Immature natural killer cell (primary cell): ENCODE measurements at regions not wholly inside any gene's neighbourhood (a gene's known extent, or its start where the extent isn't known, plus 50 kb on each side); places are given as distances from the start of the nearest gene placed in this dataset.

Experiments
- DNase-seq, 3 donors: peaks; one replicate each; pipeline ENCODE4 v3.0.0; 2022; ENCODE audit warnings: mixed read lengths in 1 of 3
- H3K27ac Mint-ChIP-seq, 6 donors: one replicate each; pipeline ENCODE4 v1.8.0; 2020; ENCODE audit warnings: mixed read lengths in 6 of 6, mild to moderate bottlenecking in 5 of 6, inconsistent platforms in 4 of 6, moderate library complexity in 3 of 6
- H3K27me3 Mint-ChIP-seq, 3 donors: one replicate each; pipeline ENCODE4 v1.8.0; 2020 to 2021; ENCODE audit warnings: low read depth in 3 of 3, mild to moderate bottlenecking in 3 of 3, mixed read lengths in 3 of 3, moderate library complexity in 3 of 3, inconsistent platforms in 1 of 3
- H3K36me3 Mint-ChIP-seq, 3 donors: one replicate each; pipeline ENCODE4 v1.8.0; 2020; ENCODE audit warnings: mixed read lengths in 3 of 3, inconsistent platforms in 2 of 3, mild to moderate bottlenecking in 2 of 3
- H3K4me1 Mint-ChIP-seq, 2 donors: one replicate each; pipeline ENCODE4 v1.8.0; 2020; ENCODE audit warnings: inconsistent platforms in 2 of 2, mild to moderate bottlenecking in 2 of 2, mixed read lengths in 2 of 2, moderate library complexity in 1 of 2
- H3K4me3 Mint-ChIP-seq, 5 donors: one replicate each; pipeline ENCODE4 v1.8.0; 2020; ENCODE audit warnings: mild to moderate bottlenecking in 5 of 5, mixed read lengths in 5 of 5, inconsistent platforms in 3 of 5, moderate library complexity in 3 of 5
- H3K9me3 Mint-ChIP-seq, 6 donors: one replicate each; pipeline ENCODE4 v1.8.0; 2020; ENCODE audit warnings: mild to moderate bottlenecking in 6 of 6, mixed read lengths in 6 of 6, inconsistent platforms in 4 of 6, moderate library complexity in 3 of 6

DNA sequence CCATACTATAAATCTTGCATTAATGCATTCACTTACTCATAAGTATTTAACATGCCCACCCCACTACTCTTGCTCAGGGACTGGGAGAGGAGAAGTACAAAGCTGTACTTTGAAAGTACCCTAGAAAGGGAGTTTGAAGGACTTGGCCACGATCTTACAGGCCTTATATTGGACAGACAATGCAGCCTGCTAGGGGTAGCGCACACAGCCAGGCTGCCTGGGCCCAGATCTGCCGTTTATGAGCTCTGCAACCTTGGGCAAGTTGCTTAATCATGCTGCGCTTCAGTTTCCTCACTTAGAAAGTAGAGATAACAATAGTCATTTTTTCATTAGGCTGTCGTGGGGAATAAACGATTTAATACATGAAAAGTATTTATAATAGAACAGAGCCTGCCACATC is 110.1 kb downstream of the CDC7 start:
- Mint-ChIP-seq H3K36me3 (no peaks in the 10 kb centered on the region), H3K27me3 (peaks cover 0 to 5% (median 2%) of the 10 kb centered on the region in 3 donors), H3K4me1 (peaks cover 24 to 29% of the 10 kb centered on the region in 2 donors), H3K27ac (peak overlapping the region in 1 of 6 donors; percentile 24), H3K4me3 (no peak overlapping the region), H3K9me3 (peaks cover 0 to 2% (median 0%) of the 10 kb centered on the region in 6 donors)
- DNase-seq: no peak

DNA sequence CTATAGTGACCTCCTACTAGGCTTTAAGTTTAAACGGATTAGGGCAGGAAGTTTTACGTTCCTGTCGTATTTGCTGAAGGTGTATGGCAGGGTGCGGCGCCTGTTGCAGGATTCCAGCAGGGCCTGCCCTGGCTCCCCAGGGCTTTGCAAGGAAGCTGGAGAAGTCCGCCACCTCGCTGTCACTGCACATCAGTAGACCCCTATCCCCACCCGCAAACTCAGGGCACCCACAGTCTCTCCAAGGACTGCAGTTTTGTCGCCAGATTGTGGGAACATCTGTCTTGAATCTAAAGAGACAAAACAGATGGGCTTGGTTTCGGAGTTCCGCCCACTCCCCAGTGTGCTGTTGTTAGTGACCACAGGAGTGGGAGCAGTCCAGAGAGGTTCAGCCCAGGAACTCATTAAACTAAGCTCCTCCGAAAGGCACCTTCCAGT is 110.8 kb downstream of the CDC7 start:
- peaks cover 0 to 2% (median 0%) of the 10 kb centered on the region in 6 donors for H3K9me3 Mint-ChIP-seq
- no peak overlapping the region for H3K4me3 Mint-ChIP-seq
- H3K4me1 Mint-ChIP-seq: peaks cover 24 to 34% of the 10 kb centered on the region in 2 donors
- no peak for DNase-seq
- H3K27me3 Mint-ChIP-seq: peaks cover 0 to 5% (median 2%) of the 10 kb centered on the region in 3 donors
- H3K27ac Mint-ChIP-seq: peak overlapping the region in 1 of 6 donors; percentile 12
- H3K36me3 Mint-ChIP-seq: no peaks in the 10 kb centered on the region

DNA sequence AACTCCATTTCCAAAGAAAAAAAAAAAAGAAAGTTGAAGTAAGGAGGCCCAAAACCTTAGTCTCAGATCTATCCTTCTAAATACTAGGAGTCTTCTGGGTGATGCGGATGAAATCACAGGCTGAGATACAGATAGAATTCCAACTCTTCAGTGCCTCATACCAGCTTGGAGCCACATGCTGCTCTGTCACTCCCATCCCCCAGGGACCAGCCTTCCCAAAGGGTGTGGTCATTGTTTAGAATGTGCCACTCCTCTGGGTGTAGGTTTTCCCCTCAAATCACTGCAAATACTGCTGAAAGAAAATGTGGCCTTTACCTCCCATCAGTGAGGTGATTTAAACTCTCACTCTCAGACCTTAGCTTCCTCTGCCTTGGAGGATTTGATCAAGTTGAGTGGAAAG is 112.9 kb downstream of the CDC7 start:
- peaks cover 0 to 2% (median 0%) of the 10 kb centered on the region in 3 donors for H3K27me3 Mint-ChIP-seq
- H3K9me3 Mint-ChIP-seq: peaks cover 0 to 6% (median 0%) of the 10 kb centered on the region in 6 donors
- DNase-seq: no peak
- peak overlapping the region in 3 of 6 donors; percentile 13 to 56 (median 48) for H3K27ac Mint-ChIP-seq
- no peak overlapping the region for H3K4me3 Mint-ChIP-seq
- peaks cover 0 to 4% (median 0%) of the 10 kb centered on the region in 3 donors for H3K36me3 Mint-ChIP-seq
- H3K4me1 Mint-ChIP-seq: peaks cover 26 to 41% of the 10 kb centered on the region in 2 donors

DNA sequence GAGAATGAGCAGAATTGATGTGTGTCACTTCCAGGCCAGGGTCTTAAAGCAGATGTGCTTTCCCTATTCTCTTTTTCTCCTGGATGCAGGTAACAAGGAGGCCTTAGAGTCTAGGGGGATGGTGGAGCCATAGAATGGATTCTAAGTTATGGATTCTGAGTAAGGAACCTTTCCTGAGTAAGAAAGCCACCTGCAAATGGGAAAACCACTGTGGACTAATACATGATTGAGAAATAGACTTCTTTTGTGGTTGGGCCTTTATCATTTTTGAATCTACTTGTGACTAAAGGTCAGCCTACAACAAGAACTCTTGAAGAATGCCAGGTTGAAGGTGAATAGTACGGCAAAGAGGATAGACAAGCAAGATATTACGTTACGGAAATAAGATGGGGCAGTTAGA is 116.1 kb downstream of the CDC7 start:
- DNase-seq: no peak
- no peak overlapping the region for H3K4me3 Mint-ChIP-seq
- peak overlapping the region in 2 of 6 donors; percentile 19 to 60 for H3K27ac Mint-ChIP-seq
- no peaks in the 10 kb centered on the region for H3K27me3 Mint-ChIP-seq
- H3K36me3 Mint-ChIP-seq: peaks cover 3 to 5% (median 4%) of the 10 kb centered on the region in 3 donors
- peaks cover 27 to 45% of the 10 kb centered on the region in 2 donors for H3K4me1 Mint-ChIP-seq
- H3K9me3 Mint-ChIP-seq: peaks cover 0 to 8% (median 0%) of the 10 kb centered on the region in 6 donors

DNA sequence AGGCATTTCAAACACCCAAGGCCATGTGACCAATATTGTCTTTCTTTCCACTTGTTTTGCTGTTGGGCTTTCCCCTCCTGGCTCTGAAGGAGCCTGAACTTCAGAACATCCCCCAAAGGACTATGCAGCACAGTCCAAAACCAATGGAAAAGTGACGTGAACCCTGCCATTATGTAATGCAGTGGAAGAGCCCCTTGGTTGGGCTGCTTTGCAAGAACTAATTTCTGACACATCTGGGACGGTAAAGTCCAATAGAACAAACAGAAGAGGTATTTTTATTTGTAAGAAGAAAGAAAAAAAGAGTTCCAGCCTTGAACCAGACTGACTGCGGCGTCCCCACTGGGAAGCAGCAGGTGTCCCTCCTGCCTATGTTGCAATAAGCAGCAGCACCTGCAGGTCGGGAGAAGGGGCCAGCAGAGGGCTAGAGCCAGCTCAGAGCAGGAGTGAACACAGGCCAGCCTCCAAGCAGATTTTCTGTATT is 116.7 kb downstream of the CDC7 start:
- H3K27ac Mint-ChIP-seq: peak overlapping the region in 1 of 6 donors; percentile 19
- no peak overlapping the region for H3K4me3 Mint-ChIP-seq

DNA sequence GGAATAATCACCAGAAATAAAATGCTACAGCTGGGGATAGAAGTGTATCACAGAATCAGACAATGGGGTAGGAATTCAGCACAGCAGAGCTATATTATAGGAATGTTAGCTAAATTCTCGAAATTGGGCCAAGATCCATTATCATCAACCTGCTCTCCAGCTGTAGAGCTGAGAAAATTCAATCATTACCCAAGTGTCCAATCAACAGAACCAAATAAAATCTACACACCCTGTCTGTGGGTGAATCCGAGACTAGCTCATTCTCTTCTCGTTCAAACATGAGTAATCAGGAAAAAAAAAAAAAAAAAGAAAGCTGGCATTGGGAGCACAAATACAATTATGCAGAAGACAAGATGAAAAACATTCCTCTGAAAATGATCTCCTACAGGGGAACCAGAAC is 119.2 kb downstream of the CDC7 start:
- Mint-ChIP-seq H3K4me3 (no peak overlapping the region), H3K27ac (no peak overlapping the region), H3K4me1 (peaks cover 10 to 22% of the 10 kb centered on the region in 2 donors), H3K36me3 (peaks cover 3 to 5% (median 4%) of the 10 kb centered on the region in 3 donors), H3K27me3 (no peaks in the 10 kb centered on the region), H3K9me3 (peaks cover 0 to 8% (median 0%) of the 10 kb centered on the region in 6 donors)
- DNase-seq: no peak

More for the DNA sequence above, 116.7 kb downstream of the CDC7 start:
- peaks cover 27 to 45% of the 10 kb centered on the region in 2 donors for H3K4me1 Mint-ChIP-seq
- H3K27me3 Mint-ChIP-seq: no peaks in the 10 kb centered on the region
- H3K36me3 Mint-ChIP-seq: peaks cover 3 to 5% (median 4%) of the 10 kb centered on the region in 3 donors
- no peak for DNase-seq
- H3K9me3 Mint-ChIP-seq: peaks cover 0 to 8% (median 0%) of the 10 kb centered on the region in 6 donors

DNA sequence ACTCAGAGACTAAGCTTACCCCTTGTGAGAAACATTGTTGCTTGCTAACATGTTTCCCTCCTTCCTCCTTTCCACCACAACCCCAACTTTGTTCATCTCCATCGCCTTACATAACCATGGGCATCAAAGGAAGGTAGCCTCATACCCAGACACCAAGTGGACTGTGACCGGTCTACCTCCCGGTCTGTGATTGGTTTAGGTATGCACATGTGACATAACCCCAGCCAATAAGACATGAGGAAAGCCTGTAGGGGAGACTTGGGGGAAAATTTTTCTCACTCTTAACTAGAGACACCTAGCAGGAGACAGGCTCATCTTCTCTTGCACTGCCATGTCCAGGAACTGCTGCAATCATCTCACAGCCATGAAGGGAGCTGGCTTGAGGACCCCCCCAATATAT is 120.7 kb downstream of the CDC7 start:
- Mint-ChIP-seq H3K27me3 (peaks cover 0 to 3% (median under 1%) of the 10 kb centered on the region in 3 donors), H3K9me3 (peaks cover 0 to 6% (median 0%) of the 10 kb centered on the region in 6 donors), H3K4me1 (peaks cover 5 to 11% of the 10 kb centered on the region in 2 donors), H3K27ac (peak overlapping the region in 1 of 6 donors; percentile 35), H3K36me3 (peaks cover 3 to 5% (median 4%) of the 10 kb centered on the region in 3 donors), H3K4me3 (no peak overlapping the region)
- no peak for DNase-seq

DNA sequence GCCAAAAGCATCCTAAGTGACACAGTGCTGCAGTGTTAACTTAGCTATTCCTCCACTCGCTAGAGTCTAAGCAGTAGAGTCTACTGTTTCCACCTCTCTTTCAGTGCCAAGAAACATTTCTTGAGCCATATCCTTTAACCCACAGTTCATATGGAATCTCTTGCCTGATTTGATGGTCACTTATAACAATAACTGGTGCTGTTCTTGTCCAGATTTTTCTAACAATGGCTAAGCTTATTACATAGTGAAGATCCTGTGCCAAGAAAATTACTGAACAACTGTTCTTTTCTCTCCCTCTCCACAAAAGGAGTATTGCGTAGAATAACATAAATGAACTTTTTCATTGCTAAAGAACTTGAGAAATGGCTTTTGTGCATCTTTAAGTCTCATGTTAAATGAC is 121.3 kb downstream of the CDC7 start:
- Mint-ChIP-seq H3K27me3 (peaks cover 0 to 3% (median 1%) of the 10 kb centered on the region in 3 donors), H3K4me3 (no peak overlapping the region), H3K36me3 (peaks cover 1 to 5% (median 3%) of the 10 kb centered on the region in 3 donors)

DNA sequence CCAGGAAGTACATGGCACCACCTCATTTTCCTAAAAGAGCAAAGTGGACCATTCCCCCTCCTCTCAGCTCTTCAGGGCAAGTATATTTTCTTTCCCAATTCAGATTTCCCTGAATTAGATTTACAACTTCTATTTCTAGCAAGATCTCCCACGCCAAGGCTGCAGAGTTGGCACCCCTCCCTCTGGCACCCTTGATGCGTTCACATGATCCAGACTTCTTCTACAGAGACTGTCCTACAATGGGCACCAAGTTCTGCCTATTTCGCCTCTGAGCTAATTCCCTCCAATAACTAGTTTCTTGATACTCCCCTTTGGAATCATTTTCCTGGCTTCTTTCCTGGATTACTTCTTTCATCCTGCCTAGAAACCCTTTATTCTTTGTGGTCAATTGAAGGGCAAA is 122.0 kb downstream of the CDC7 start:
- peaks cover 3 to 4% of the 10 kb centered on the region in 2 donors for H3K4me1 Mint-ChIP-seq
- H3K9me3 Mint-ChIP-seq: peaks cover 0 to 2% (median 0%) of the 10 kb centered on the region in 6 donors
- peaks cover 0 to 3% (median 1%) of the 10 kb centered on the region in 3 donors for H3K27me3 Mint-ChIP-seq

More for the DNA sequence above, 121.3 kb downstream of the CDC7 start:
- H3K4me1 Mint-ChIP-seq: peaks cover 4 to 7% of the 10 kb centered on the region in 2 donors
- DNase-seq: no peak
- peaks cover 0 to 2% (median 0%) of the 10 kb centered on the region in 6 donors for H3K9me3 Mint-ChIP-seq
- H3K27ac Mint-ChIP-seq: no peak overlapping the region

DNA sequence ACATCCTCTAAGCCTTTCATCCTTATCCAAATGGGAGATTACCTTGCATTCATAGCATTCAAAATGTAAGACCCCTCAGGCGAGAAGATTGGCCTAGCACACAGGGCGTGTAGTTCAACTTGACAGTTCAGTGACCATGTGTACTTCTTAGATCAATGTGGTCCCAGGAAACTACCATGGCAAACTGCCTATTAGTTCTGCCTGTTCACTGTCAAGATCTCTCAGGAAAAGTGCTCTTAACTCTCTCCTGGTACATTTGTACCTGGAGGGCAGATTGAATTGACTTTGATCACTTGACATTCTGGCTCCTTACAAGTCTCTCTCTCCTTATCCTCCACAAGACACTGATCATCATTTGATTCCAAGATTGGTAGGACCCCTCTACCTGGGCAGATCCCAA is 122.4 kb downstream of the CDC7 start:
- H3K4me1 Mint-ChIP-seq: peaks cover 3 to 4% of the 10 kb centered on the region in 2 donors
- H3K9me3 Mint-ChIP-seq: peaks cover 0 to 2% (median 0%) of the 10 kb centered on the region in 6 donors
- peaks cover 0 to 5% (median 3%) of the 10 kb centered on the region in 3 donors for H3K36me3 Mint-ChIP-seq
- peaks cover 0 to 3% (median 1%) of the 10 kb centered on the region in 3 donors for H3K27me3 Mint-ChIP-seq
- H3K27ac Mint-ChIP-seq: peak overlapping the region in 1 of 6 donors; percentile 43
- no peak for DNase-seq
- no peak overlapping the region for H3K4me3 Mint-ChIP-seq

More for the DNA sequence above, 122.0 kb downstream of the CDC7 start:
- no peak overlapping the region for H3K27ac Mint-ChIP-seq
- no peak for DNase-seq
- peaks cover 0 to 5% (median 3%) of the 10 kb centered on the region in 3 donors for H3K36me3 Mint-ChIP-seq
- H3K4me3 Mint-ChIP-seq: no peak overlapping the region

DNA sequence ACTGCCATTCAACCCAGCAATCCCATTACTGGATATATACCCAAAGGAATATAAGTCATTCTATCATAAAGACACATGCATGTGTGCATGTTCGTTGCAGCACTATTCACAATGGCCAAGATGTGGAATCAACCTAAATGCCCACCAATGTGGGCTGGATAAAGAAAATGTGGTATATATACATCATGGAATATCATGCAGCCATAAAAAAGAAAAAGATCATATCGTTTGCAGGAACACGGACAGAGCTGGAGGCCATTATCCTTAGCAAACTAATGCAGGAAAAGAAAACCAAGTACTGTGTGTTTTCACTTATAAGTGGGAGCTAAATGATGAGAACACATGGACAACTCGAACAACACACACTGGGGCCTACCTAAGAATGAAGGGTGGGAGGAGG is 123.7 kb downstream of the CDC7 start:
- Mint-ChIP-seq H3K4me1 (peaks cover 2 to 4% of the 10 kb centered on the region in 2 donors), H3K9me3 (peaks cover 0 to 2% (median 0%) of the 10 kb centered on the region in 6 donors), H3K27me3 (peaks cover 0 to 3% (median 3%) of the 10 kb centered on the region in 3 donors), H3K36me3 (peaks cover 0 to 5% (median 0%) of the 10 kb centered on the region in 3 donors), H3K27ac (no peak overlapping the region), H3K4me3 (no peak overlapping the region)
- DNase-seq: no peak
